Loucy (cell line): ENCODE measurements at regions not wholly inside any gene's neighbourhood (a gene's known extent, or its start where the extent isn't known, plus 50 kb on each side); places are given as distances from the start of the nearest gene placed in this dataset.

Experiments used
- EZH2phosphoT487 ChIP-seq: fragments of 200-600 bp; IDR thresholded peaks from 2 replicates; pipeline ENCODE4 v1.6.1; 2018; ENCODE audit warnings: antibody characterized with exemption, mild to moderate bottlenecking, moderate library complexity, borderline replicate concordance
- TF ChIP-seq, protein P1 (sequence below): fragments of 200-600 bp; sonication (generic); conservative IDR thresholded peaks from 2 replicates; pipeline ENCODE4 v1.5.1; 2014; ENCODE audit warnings: mild to moderate bottlenecking, antibody characterized with exemption, low read length

DNA sequence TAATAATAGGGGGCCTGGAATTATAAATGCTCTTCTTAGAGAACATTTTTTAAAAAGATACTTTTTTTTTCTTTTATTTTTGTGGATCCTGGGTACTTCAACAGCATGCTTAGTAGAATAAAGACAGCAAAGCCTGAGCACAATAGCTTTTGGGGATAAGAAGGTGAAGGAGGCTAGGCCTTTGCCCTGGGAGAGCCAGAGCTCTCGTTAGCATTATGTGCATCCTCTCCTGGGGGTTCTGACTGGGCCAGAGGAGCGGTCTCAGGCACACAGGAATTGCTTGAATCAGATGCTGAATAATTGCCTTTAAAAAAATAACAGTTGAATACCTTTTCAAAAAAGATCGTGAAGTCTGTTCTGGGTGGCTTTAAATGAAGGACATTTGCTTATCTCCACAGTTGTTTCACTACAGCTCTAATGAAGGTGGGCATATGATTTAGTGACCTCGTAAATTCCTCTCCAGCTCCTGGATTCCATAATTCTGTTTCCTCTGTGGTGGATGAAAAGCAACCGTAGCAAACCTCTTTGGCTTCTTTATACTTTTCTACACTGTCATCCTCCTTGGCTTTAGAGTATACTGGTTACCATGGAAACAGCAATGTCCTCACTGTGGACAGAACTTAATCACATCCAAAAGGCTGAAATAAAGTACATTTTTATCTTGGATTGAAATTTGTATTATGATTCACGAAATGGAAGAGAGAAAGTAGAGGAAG lies 133.8 kb downstream of the MAIP1 start:
- TF ChIP-seq, protein P1, sequence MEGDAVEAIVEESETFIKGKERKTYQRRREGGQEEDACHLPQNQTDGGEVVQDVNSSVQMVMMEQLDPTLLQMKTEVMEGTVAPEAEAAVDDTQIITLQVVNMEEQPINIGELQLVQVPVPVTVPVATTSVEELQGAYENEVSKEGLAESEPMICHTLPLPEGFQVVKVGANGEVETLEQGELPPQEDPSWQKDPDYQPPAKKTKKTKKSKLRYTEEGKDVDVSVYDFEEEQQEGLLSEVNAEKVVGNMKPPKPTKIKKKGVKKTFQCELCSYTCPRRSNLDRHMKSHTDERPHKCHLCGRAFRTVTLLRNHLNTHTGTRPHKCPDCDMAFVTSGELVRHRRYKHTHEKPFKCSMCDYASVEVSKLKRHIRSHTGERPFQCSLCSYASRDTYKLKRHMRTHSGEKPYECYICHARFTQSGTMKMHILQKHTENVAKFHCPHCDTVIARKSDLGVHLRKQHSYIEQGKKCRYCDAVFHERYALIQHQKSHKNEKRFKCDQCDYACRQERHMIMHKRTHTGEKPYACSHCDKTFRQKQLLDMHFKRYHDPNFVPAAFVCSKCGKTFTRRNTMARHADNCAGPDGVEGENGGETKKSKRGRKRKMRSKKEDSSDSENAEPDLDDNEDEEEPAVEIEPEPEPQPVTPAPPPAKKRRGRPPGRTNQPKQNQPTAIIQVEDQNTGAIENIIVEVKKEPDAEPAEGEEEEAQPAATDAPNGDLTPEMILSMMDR, result no peak
- no peak for TF ChIP-seq EZH2phosphoT487
